ENCODE measurements at regions not wholly inside any gene's neighbourhood (a gene's known extent, or its start where the extent isn't known, plus 50 kb on each side); places are given as distances from the start of the nearest gene placed in this dataset.
"Not testable (repeated sequence)": the region's sequence is repeated elsewhere in the genome, so short reads cannot be mapped to it uniquely, and the experiment has no call there.

GRCh38 chr16:66242672-66243071, 123.8 kb upstream of the CDH5 start:
- DNase-seq (ENCODE audit: low spot score), result no peak

- not testable (repeated sequence) for DNase-seq (ENCODE audit: low spot score)
Observed at GRCh38 chr16:66242206-66242605, 124.3 kb upstream of the CDH5 start.

GRCh38 chr16:66240631-66241395, 125.7 kb upstream of the CDH5 start:
- no peak for DNase-seq (ENCODE audit: low spot score)

GRCh38 chr16:66240088-66240487, 126.4 kb upstream of the CDH5 start:
- no peak for DNase-seq (ENCODE audit: low spot score)

- DNase-seq (ENCODE audit: low spot score), result no peak
Observed at GRCh38 chr16:66238696-66239095, 127.8 kb upstream of the CDH5 start.

GRCh38 chr16:66236301-66236700, 130.2 kb upstream of the CDH5 start:
- no peak for DNase-seq (ENCODE audit: low spot score)

GRCh38 chr16:66231452-66232160, 134.9 kb upstream of the CDH5 start:
- DNase-seq (ENCODE audit: low spot score), result no peak

- no peak for DNase-seq (ENCODE audit: low spot score)
Observed at GRCh38 chr16:66229651-66230050, 136.8 kb upstream of the CDH5 start.

- no peak for DNase-seq (ENCODE audit: low spot score)
Observed at GRCh38 chr16:66228792-66229191, 137.7 kb upstream of the CDH5 start.

- DNase-seq (ENCODE audit: low spot score), result no peak
Observed at GRCh38 chr16:66227766-66228530, 138.5 kb upstream of the CDH5 start.

GRCh38 chr16:66226762-66227161, 139.7 kb upstream of the CDH5 start:
- no peak for DNase-seq (ENCODE audit: low spot score)

GRCh38 chr16:66225696-66226095, 140.8 kb upstream of the CDH5 start:
- DNase-seq (ENCODE audit: low spot score), result no peak

GRCh38 chr16:66224626-66225025, 141.9 kb upstream of the CDH5 start:
- no peak for DNase-seq (ENCODE audit: low spot score)

GRCh38 chr16:66224186-66224585, 142.3 kb upstream of the CDH5 start:
- DNase-seq (ENCODE audit: low spot score), result no peak

- DNase-seq (ENCODE audit: low spot score), result no peak
Observed at GRCh38 chr16:66223176-66223780, 143.2 kb upstream of the CDH5 start.

GRCh38 chr16:66222756-66223155, 143.7 kb upstream of the CDH5 start:
- DNase-seq (ENCODE audit: low spot score), result no peak

- no peak for DNase-seq (ENCODE audit: low spot score)
Observed at GRCh38 chr16:66220702-66221101, 145.8 kb upstream of the CDH5 start.

- no peak for DNase-seq (ENCODE audit: low spot score)
Observed at GRCh38 chr16:66219491-66219890, 147.0 kb upstream of the CDH5 start.

- no peak for DNase-seq (ENCODE audit: low spot score)
Observed at GRCh38 chr16:66212428-66212827, 154.1 kb upstream of the CDH5 start.

GRCh38 chr16:66211651-66212050, 154.8 kb upstream of the CDH5 start:
- no peak for DNase-seq (ENCODE audit: low spot score)

GRCh38 chr16:66207883-66208265, 158.6 kb upstream of the CDH5 start:
- DNase-seq (ENCODE audit: low spot score), result no peak

GRCh38 chr16:66207139-66207882, 159.2 kb upstream of the CDH5 start:
- no peak for DNase-seq (ENCODE audit: low spot score)
